Immature natural killer cell (primary cell): ENCODE measurements at regions not wholly inside any gene's neighbourhood (a gene's known extent, or its start where the extent isn't known, plus 50 kb on each side); places are given as distances from the start of the nearest gene placed in this dataset.
"Not testable (repeated sequence)": the region's sequence is repeated elsewhere in the genome, so short reads cannot be mapped to it uniquely, and the experiment has no call there.

Source experiments
- DNase-seq, 3 donors: peaks; one replicate each; pipeline ENCODE4 v3.0.0; 2022; ENCODE audit warnings: mixed read lengths in 1 of 3
- H3K27ac Mint-ChIP-seq, 6 donors: one replicate each; pipeline ENCODE4 v1.8.0; 2020; ENCODE audit warnings: mixed read lengths in 6 of 6, mild to moderate bottlenecking in 5 of 6, inconsistent platforms in 4 of 6, moderate library complexity in 3 of 6
- H3K27me3 Mint-ChIP-seq, 3 donors: one replicate each; pipeline ENCODE4 v1.8.0; 2020 to 2021; ENCODE audit warnings: low read depth in 3 of 3, mild to moderate bottlenecking in 3 of 3, mixed read lengths in 3 of 3, moderate library complexity in 3 of 3, inconsistent platforms in 1 of 3
- H3K36me3 Mint-ChIP-seq, 3 donors: one replicate each; pipeline ENCODE4 v1.8.0; 2020; ENCODE audit warnings: mixed read lengths in 3 of 3, inconsistent platforms in 2 of 3, mild to moderate bottlenecking in 2 of 3
- H3K4me1 Mint-ChIP-seq, 2 donors: one replicate each; pipeline ENCODE4 v1.8.0; 2020; ENCODE audit warnings: inconsistent platforms in 2 of 2, mild to moderate bottlenecking in 2 of 2, mixed read lengths in 2 of 2, moderate library complexity in 1 of 2
- H3K4me3 Mint-ChIP-seq, 5 donors: one replicate each; pipeline ENCODE4 v1.8.0; 2020; ENCODE audit warnings: mild to moderate bottlenecking in 5 of 5, mixed read lengths in 5 of 5, inconsistent platforms in 3 of 5, moderate library complexity in 3 of 5
- H3K9me3 Mint-ChIP-seq, 6 donors: one replicate each; pipeline ENCODE4 v1.8.0; 2020; ENCODE audit warnings: mild to moderate bottlenecking in 6 of 6, mixed read lengths in 6 of 6, inconsistent platforms in 4 of 6, moderate library complexity in 3 of 6

- Mint-ChIP-seq H3K27me3 (no peaks in the 10 kb centered on the region), H3K36me3 (no peaks in the 10 kb centered on the region), H3K4me3 (no peak overlapping the region), H3K27ac (no peak overlapping the region), H3K4me1 (no peaks in the 10 kb centered on the region), H3K9me3 (peaks cover 5 to 18% (median 10%) of the 10 kb centered on the region in 6 donors)
- DNase-seq: no peak
Measured at GRCh38 chr6:140747114-140747513, 1372.7 kb upstream of the CITED2 start.

- no peaks in the 10 kb centered on the region for H3K27me3 Mint-ChIP-seq
- H3K36me3 Mint-ChIP-seq: no peaks in the 10 kb centered on the region
- H3K4me1 Mint-ChIP-seq: no peaks in the 10 kb centered on the region
- peaks cover 5 to 18% (median 10%) of the 10 kb centered on the region in 6 donors for H3K9me3 Mint-ChIP-seq
- H3K4me3 Mint-ChIP-seq: no peak overlapping the region
- H3K27ac Mint-ChIP-seq: no peak overlapping the region
- no peak for DNase-seq
Measured at GRCh38 chr6:140744659-140745320, 1370.3 kb upstream of the CITED2 start.

GRCh38 chr6:140736231-140736630 lies 1361.8 kb upstream of the CITED2 start:
- Mint-ChIP-seq H3K9me3 (peaks cover 0 to 5% (median 0%) of the 10 kb centered on the region in 6 donors), H3K27me3 (no peaks in the 10 kb centered on the region), H3K27ac (no peak overlapping the region), H3K36me3 (no peaks in the 10 kb centered on the region), H3K4me1 (no peaks in the 10 kb centered on the region), H3K4me3 (no peak overlapping the region)
- no peak for DNase-seq

- no peak overlapping the region for H3K4me3 Mint-ChIP-seq
- H3K9me3 Mint-ChIP-seq: peaks cover 0 to 5% (median 0%) of the 10 kb centered on the region in 6 donors
- H3K27ac Mint-ChIP-seq: no peak overlapping the region
- DNase-seq: no peak
- H3K27me3 Mint-ChIP-seq: peaks cover 0 to 2% (median 0%) of the 10 kb centered on the region in 3 donors
- no peaks in the 10 kb centered on the region for H3K4me1 Mint-ChIP-seq
- no peaks in the 10 kb centered on the region for H3K36me3 Mint-ChIP-seq
Measured at GRCh38 chr6:140732991-140733390, 1358.5 kb upstream of the CITED2 start.

DNA sequence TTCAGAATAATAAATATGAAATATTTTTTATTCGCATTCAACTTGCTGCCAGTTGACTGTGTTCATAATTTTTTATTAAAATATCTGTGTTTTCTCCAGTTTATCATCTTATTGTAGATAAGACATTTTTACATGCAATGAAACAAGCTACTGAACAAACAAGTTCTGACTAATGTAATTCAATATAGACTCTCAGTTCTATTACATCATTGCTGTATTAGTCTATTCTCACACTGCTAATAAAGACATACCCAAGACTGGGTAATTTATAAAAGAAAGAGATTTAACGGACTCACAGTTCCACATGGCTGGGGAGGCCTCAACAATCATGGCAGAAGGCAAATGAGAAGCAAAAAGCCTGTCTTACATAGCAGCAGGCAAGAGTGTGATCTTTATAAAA lies 1357.7 kb upstream of the CITED2 start:
- H3K36me3 Mint-ChIP-seq: no peaks in the 10 kb centered on the region
- no peaks in the 10 kb centered on the region for H3K4me1 Mint-ChIP-seq

GRCh38 chr6:140731741-140732140 lies 1357.3 kb upstream of the CITED2 start:
- Mint-ChIP-seq H3K27ac (no peak overlapping the region), H3K36me3 (no peaks in the 10 kb centered on the region), H3K27me3 (peaks cover 0 to 2% (median 0%) of the 10 kb centered on the region in 3 donors), H3K4me3 (no peak overlapping the region), H3K9me3 (peaks cover 0 to 5% (median 0%) of the 10 kb centered on the region in 6 donors), H3K4me1 (no peaks in the 10 kb centered on the region)
- no peak for DNase-seq

More for the DNA sequence above, 1357.7 kb upstream of the CITED2 start:
- Mint-ChIP-seq H3K27ac (no peak overlapping the region), H3K27me3 (peaks cover 0 to 2% (median 0%) of the 10 kb centered on the region in 3 donors), H3K4me3 (no peak overlapping the region), H3K9me3 (peaks cover 0 to 5% (median 0%) of the 10 kb centered on the region in 6 donors)
- no peak for DNase-seq

DNA sequence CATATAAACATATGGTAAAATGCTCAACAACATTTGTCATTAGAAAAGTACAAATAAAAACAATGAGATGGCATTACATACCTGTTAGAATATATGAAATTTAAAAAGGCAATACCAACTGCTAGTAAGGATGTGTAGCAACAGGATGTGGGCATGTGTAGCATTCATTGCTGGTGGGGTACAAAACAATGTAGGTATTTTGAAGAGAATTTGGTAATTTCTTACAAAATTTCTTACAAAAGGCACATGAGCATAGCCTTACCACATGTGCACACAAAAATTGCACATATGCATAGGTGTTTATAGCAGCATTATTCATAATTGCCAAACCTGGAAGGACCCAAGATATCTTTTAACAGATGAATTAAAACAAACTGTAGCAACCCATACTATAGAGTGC lies 1355.1 kb upstream of the CITED2 start:
- Mint-ChIP-seq H3K4me3 (no peak overlapping the region), H3K27ac (no peak overlapping the region), H3K9me3 (peaks cover 0 to 4% (median 0%) of the 10 kb centered on the region in 6 donors), H3K36me3 (no peaks in the 10 kb centered on the region), H3K4me1 (no peaks in the 10 kb centered on the region), H3K27me3 (peaks cover 0 to 2% (median 0%) of the 10 kb centered on the region in 3 donors)
- DNase-seq: no peak

- Mint-ChIP-seq H3K27me3 (no peaks in the 10 kb centered on the region), H3K27ac (no peak overlapping the region), H3K9me3 (peaks cover 0 to 14% (median 5%) of the 10 kb centered on the region in 6 donors)
Measured at GRCh38 chr6:140718021-140718420, 1343.6 kb upstream of the CITED2 start.

DNA sequence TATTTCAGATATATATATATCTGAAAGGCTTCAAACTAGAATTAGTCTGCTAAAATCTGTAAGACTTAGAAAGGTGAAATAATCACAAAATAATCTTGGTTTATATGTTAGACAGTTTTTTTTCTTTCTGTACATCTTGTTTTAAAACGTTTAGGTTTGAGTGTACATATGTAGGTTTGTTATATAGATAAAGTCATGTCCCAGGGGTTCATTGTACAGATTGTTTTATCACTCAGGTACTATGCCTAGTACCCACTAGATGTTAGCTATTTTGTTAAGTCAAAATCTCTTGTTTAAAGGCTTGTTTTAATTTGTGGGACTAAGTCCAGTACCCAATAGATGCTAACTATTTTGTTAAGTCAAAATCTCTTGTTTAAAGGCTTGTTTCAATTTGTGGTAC lies 1339.0 kb upstream of the CITED2 start:
- DNase-seq: no peak

More at GRCh38 chr6:140718021-140718420, 1343.6 kb upstream of the CITED2 start:
- Mint-ChIP-seq H3K4me3 (no peak overlapping the region), H3K4me1 (no peaks in the 10 kb centered on the region), H3K36me3 (no peaks in the 10 kb centered on the region)
- no peak for DNase-seq

DNA sequence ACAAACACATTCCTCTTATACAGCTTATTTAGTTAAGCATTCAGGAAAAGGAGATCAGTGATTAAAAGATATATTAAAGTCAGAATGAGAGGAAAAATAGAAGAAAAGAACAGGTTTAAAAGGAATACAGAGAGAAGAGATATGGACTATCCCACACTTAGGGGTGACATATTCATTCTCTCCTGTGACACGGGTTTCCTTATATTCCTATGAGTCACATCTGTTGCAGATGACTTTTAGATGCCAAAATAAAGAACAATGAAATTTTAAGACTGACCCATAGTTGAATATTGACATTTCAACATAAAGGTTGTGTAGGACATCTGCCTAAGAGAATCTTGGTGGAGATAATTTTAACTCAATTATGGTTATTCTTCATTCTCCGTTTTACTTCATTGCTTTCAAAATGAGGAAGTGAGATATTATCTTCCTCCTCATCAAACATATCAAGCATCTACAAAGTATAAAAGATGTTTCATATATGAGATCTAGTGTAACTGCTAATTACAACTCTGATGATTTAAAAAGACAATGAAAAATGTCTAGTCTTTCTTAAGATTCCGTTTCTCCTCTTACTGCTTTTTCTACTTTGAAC lies 1336.7 kb upstream of the CITED2 start:
- H3K27me3 Mint-ChIP-seq: no peaks in the 10 kb centered on the region
- DNase-seq: no peak
- no peaks in the 10 kb centered on the region for H3K36me3 Mint-ChIP-seq
- H3K4me1 Mint-ChIP-seq: no peaks in the 10 kb centered on the region
- no peak overlapping the region for H3K4me3 Mint-ChIP-seq
- H3K27ac Mint-ChIP-seq: no peak overlapping the region
- H3K9me3 Mint-ChIP-seq: peaks cover 0 to 4% (median under 1%) of the 10 kb centered on the region in 6 donors

More for the DNA sequence above, 1339.0 kb upstream of the CITED2 start:
- H3K27ac Mint-ChIP-seq: no peak overlapping the region
- H3K36me3 Mint-ChIP-seq: no peaks in the 10 kb centered on the region
- H3K4me3 Mint-ChIP-seq: no peak overlapping the region
- no peaks in the 10 kb centered on the region for H3K27me3 Mint-ChIP-seq
- no peaks in the 10 kb centered on the region for H3K4me1 Mint-ChIP-seq
- peaks cover 0 to 14% (median 4%) of the 10 kb centered on the region in 6 donors for H3K9me3 Mint-ChIP-seq

DNA sequence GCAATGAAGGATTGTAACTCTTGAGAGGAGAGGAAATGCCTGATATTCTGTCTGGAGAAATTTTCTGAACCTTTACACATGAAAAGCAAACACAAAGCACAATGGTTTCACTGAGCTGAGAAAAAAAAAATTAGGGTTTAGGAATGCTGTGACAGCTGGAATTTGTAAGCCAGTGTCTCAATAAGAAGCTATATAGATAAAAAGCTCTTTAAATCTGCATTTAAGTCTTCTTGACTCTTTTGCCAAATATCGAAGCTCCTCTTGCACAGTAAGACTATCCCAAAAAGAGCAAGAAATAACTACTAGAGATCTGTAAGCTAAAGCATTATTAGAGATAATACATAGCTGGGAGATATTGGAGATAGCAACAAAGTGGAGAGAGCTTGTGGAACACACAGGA lies 1334.0 kb upstream of the CITED2 start:
- Mint-ChIP-seq H3K4me3 (no peak overlapping the region), H3K4me1 (no peaks in the 10 kb centered on the region), H3K27ac (no peak overlapping the region), H3K27me3 (no peaks in the 10 kb centered on the region), H3K9me3 (peaks cover 0 to 12% (median 5%) of the 10 kb centered on the region in 6 donors), H3K36me3 (no peaks in the 10 kb centered on the region)
- no peak for DNase-seq

DNA sequence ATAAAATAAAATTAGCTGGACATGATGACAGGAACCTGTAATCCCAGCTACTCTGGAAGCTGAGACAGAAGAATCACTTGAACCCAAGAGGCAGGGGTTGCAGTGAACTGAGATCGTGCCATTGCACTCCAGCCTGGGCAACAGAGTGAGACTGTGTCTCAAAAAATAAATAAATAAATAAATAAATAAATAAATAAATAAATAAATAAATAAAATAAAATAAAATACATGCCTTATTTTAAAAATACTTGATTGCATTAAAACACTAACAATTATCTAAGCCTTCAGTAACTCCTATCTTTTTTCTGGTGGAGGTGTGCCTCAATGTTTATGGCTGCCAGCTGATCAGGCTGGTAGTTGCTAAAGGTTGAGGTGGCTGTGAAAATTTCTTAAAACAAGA lies 1329.6 kb upstream of the CITED2 start:
- DNase-seq, H3K4me3 Mint-ChIP-seq, H3K27me3 Mint-ChIP-seq, H3K27ac Mint-ChIP-seq, H3K4me1 Mint-ChIP-seq, H3K36me3 Mint-ChIP-seq: not testable (repeated sequence)
- peaks cover 0 to 17% (median 9%) of the 10 kb centered on the region in 6 donors for H3K9me3 Mint-ChIP-seq

DNA sequence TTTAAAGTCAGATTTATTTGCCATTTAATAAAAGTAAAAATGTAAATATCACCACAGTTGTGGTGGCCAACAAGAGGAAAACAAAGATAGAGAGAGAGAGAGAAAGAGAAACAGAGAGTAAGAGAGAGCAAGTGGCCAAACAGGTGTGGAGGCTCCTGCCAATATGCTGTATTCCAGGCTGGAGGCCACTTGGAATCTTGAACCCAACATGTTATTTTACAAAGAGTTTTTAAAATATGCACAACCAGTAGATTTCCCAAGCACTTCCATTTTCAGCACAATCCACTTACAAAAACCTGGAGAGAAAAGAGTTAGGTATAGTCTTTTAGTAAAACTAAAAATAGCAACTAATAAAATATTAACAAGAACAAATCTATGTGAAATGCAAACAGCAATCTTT lies 1323.1 kb upstream of the CITED2 start:
- peaks cover 0 to 3% (median 0%) of the 10 kb centered on the region in 6 donors for H3K9me3 Mint-ChIP-seq
- no peak overlapping the region for H3K27ac Mint-ChIP-seq
- DNase-seq: no peak
- no peaks in the 10 kb centered on the region for H3K27me3 Mint-ChIP-seq
- no peak overlapping the region for H3K4me3 Mint-ChIP-seq
- H3K4me1 Mint-ChIP-seq: no peaks in the 10 kb centered on the region
- no peaks in the 10 kb centered on the region for H3K36me3 Mint-ChIP-seq

- H3K36me3 Mint-ChIP-seq: no peaks in the 10 kb centered on the region
- peaks cover 0 to 6% (median 2%) of the 10 kb centered on the region in 6 donors for H3K9me3 Mint-ChIP-seq
- no peak overlapping the region for H3K27ac Mint-ChIP-seq
- no peak overlapping the region for H3K4me3 Mint-ChIP-seq
- no peaks in the 10 kb centered on the region for H3K4me1 Mint-ChIP-seq
- H3K27me3 Mint-ChIP-seq: peaks cover 0 to 3% (median 0%) of the 10 kb centered on the region in 3 donors
- no peak for DNase-seq
Measured at GRCh38 chr6:140684776-140685550, 1310.5 kb upstream of the CITED2 start.
